ENCODE measurements at regions not wholly inside any gene's neighbourhood (a gene's known extent, or its start where the extent isn't known, plus 50 kb on each side); places are given as distances from the start of the nearest gene placed in this dataset.

DNA sequence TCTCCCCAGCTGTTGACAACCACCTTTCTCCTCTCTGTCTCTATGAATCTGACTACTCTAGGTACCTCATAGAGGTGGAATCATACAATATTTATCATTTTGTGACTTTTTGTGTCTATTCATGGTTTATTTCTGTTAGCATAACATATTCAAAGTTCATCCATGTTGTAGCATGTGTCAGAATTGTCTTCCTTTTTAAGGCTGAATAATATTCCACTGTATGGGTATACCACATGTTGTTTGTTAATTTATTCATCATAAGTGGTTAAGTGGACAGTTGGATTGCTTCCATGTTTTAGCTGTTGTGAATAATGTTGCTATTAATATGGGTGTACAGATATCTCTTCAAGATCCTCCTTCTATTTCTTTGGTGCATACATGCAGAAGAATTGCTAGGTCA is 69.9 kb upstream of the COMTD1 start:
- H3K4me3 ChIP-seq (ENCODE audit: low read length): no peak overlapping the region
- TF ChIP-seq, protein P1, sequence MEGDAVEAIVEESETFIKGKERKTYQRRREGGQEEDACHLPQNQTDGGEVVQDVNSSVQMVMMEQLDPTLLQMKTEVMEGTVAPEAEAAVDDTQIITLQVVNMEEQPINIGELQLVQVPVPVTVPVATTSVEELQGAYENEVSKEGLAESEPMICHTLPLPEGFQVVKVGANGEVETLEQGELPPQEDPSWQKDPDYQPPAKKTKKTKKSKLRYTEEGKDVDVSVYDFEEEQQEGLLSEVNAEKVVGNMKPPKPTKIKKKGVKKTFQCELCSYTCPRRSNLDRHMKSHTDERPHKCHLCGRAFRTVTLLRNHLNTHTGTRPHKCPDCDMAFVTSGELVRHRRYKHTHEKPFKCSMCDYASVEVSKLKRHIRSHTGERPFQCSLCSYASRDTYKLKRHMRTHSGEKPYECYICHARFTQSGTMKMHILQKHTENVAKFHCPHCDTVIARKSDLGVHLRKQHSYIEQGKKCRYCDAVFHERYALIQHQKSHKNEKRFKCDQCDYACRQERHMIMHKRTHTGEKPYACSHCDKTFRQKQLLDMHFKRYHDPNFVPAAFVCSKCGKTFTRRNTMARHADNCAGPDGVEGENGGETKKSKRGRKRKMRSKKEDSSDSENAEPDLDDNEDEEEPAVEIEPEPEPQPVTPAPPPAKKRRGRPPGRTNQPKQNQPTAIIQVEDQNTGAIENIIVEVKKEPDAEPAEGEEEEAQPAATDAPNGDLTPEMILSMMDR (conservative IDR thresholded peaks at IDR 0.05; ENCODE audit: low read depth, low read length): no peak
- DNase-seq (ENCODE audit: low read depth): no peak

DNA sequence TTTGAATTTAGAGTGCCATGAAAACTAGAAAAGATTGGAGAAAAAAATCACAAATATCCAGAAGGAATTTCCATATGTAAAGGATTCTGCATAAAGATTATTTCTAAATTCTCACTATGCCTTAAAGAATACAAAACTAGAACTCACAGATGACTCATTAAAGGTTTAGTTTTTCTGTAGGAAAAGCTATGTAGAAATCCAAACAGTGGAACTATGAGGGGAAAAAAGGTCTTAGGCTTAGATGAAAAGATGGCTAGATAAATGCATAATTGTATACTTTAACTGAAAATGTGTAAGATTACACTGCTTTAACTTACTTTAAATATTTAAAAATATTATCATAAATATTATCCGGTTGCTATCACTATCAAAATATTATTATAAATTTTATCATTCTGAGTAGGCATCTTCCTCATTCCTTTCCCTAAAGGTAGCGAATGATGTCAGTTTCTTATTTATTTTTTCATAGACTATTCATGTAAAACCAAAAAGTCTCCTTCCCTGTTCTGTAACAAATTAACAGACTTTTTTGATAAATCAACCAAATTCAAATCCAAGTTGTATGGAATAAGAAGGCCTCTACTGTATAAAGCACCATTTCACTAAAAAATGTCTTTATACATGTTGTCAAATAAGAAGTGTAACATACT is 69.1 kb upstream of the COMTD1 start:
- H3K4me3 ChIP-seq (ENCODE audit: low read length): no peak overlapping the region
- TF ChIP-seq, protein P1 (conservative IDR thresholded peaks at IDR 0.05; ENCODE audit: low read depth, low read length): no peak
- no peak for DNase-seq (ENCODE audit: low read depth)

DNA sequence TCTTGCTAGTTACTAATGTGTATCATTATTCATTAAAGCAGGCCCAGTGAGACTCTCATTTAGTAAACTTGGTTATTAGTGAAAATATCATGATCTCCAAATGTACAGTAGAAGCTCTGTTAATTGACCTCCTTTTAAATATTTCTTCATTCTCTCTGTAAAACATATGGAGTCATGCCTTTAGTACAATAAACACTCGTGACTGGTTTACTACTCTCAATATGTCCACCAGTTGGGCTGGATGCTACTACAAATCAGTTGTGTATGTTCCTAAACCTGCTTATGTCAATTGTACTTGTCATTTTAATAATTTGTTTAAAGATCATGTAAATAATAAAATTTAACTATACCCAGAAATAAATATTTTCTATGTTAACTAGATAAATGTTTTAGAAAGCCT is 68.6 kb upstream of the COMTD1 start:
- H3K4me3 ChIP-seq (ENCODE audit: low read length): no peak overlapping the region
- TF ChIP-seq, protein P1 (conservative IDR thresholded peaks at IDR 0.05; ENCODE audit: low read depth, low read length): no peak
- DNase-seq (ENCODE audit: low read depth): no peak

DNA sequence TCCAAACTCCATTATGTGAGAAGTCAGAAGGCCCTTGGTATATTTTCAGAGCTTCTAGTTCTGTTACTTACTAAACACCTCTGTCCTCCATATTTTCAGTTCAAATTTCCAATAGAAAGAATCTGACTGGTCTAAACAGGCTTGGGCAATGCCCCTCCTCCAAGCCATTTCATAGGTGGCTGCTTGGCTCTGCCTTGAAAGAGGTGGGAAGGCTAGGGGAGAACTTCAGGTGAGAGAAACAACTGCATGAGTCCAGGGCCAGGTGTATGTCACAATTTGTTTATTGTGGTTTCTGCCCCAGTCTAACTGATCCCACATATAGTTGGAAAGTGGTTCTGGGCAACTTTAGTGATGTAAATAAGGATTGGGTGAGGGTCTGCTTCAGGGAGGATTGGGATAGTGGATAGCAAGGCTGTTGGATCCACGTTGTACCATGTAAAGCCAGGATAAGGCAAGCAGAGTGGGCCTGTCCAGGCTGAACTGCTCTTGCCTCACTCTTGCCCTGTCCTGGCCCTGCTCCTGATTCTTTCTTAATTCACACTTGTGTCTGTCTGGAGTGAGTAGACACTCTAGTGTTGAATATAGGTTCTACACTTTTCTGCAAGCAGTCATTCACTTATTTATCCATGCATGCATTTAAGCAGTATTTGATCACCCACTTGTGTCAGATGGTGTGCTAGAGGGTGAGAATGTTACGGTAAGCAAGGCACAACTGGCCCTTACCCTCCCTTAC is 67.5 kb upstream of the COMTD1 start:
- DNase-seq (ENCODE audit: low read depth): no peak

DNA sequence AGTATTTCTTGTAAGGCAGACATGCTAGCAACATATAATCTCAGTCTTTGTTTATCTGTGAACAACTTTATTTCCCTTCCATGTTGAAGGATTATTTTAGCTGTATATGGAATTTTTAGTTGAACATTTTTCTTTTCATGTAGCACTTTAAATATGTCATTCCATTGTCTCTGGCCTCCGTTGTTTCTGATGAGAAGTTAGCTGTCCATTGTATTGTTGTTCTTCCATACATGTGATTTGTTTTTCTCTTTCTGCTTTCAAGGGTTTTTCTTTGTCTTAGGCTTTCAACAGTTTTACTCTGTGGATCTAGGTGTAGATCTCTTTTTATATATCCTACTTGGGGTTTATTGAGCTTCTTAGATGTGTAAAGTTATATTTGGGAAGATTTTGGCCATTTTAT is 66.3 kb upstream of the COMTD1 start:
- TF ChIP-seq, protein P1 (conservative IDR thresholded peaks at IDR 0.05; ENCODE audit: low read depth, low read length): no peak
- DNase-seq (ENCODE audit: low read depth): no peak

More for the DNA sequence above, 67.5 kb upstream of the COMTD1 start:
- H3K4me3 ChIP-seq (ENCODE audit: low read length): no peak overlapping the region
- TF ChIP-seq, protein P1 (conservative IDR thresholded peaks at IDR 0.05; ENCODE audit: low read depth, low read length): no peak

DNA sequence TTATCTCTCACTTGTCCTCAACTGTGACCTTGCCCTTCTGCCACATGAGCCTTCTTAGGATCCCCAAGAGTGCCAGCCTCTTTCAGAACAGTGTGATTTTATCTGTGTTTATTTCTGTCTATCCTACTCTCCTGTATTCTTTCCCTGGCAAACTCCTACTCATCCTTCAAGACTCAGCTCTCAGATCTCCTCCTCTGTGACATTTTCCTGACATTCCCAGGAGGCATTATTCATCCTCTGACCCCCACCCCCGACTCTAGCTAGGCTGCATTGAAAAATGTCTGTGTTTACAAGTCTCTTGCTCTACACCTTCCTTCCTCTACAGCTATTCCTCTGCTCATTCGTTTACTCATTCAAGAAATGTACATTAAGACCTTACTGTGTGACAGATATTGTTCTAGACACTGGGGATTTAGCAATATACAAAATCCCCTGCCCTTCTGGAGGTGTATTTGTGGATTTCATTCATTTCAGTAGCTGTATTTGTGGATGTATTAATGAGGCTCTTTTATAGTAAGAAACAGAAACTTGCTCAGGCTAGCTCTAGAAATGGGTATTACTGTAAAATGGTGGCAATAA is 61.4 kb upstream of the COMTD1 start:
- H3K4me3 ChIP-seq (ENCODE audit: low read length): no peak overlapping the region
- no peak for DNase-seq (ENCODE audit: low read depth)
- TF ChIP-seq, protein P1 (conservative IDR thresholded peaks at IDR 0.05; ENCODE audit: low read depth, low read length): no peak

More for the DNA sequence above, 66.3 kb upstream of the COMTD1 start:
- H3K4me3 ChIP-seq (ENCODE audit: low read length): no peak overlapping the region

Measured in retinal pigment epithelial cell (primary cell).